Heart left ventricle (tissue), 16 donors: ENCODE measurements at regions not wholly inside any gene's neighbourhood (a gene's known extent, or its start where the extent isn't known, plus 50 kb on each side); places are given as distances from the start of the nearest gene placed in this dataset.

ENCODE experiments used
- ATAC-seq, 4 donors: fragments of 200-7000 bp; cut with Tn5 transposase; one replicate each; pipeline ENCODE4 v1.9.1; 2020 to 2022; ENCODE audit warnings: moderate library complexity in 4 of 4, mild to moderate bottlenecking in 3 of 4, moderate number of reproducible peaks in 1 of 4
- DNase-seq, 5 donors: peaks; one replicate each; pipeline ENCODE4 v3.0.0-alpha.2; 2020
- H3K27ac ChIP-seq, 12 donors: fragments of 200-600 bp; sonication (generic) in 4 of 12; one replicate each; pipeline versions ENCODE4 v1.5.0 to v1.8.0; 2016 to 2022; ENCODE audit warnings: mild to moderate bottlenecking in 2 of 12
- H3K27me3 ChIP-seq, 9 donors: fragments of 200-600 bp; sonication (generic) in 2 of 9; one replicate each; pipeline versions ENCODE4 v1.5.1 to v1.8.0; 2016 to 2022; ENCODE audit warnings: mild to moderate bottlenecking in 3 of 9
- H3K36me3 ChIP-seq, 9 donors: fragments of 200-600 bp; sonication (generic) in 2 of 9; one replicate each; pipeline versions ENCODE4 v1.5.0 to v1.8.0; 2018 to 2022; ENCODE audit warnings: mild to moderate bottlenecking in 2 of 9
- H3K4me1 ChIP-seq, 12 donors: fragments of 200-600 bp; sonication (generic) in 4 of 12; one replicate each; pipeline versions ENCODE4 v1.5.0 to v1.8.0; 2016 to 2022; ENCODE audit warnings: mild to moderate bottlenecking in 3 of 12
- H3K4me3 ChIP-seq, 12 donors: fragments of 200-600 bp; sonication (generic) in 4 of 12; one replicate each; pipeline versions ENCODE4 v1.5.0 to v1.8.0; 2017 to 2022; ENCODE audit warnings: mild to moderate bottlenecking in 9 of 12, moderate library complexity in 4 of 12
- H3K9me3 ChIP-seq, 12 donors: fragments of 200-600 bp; sonication (generic) in 4 of 12; one replicate each; pipeline versions ENCODE4 v1.5.0 to v1.8.0; 2016 to 2022; ENCODE audit warnings: mild to moderate bottlenecking in 1 of 12
- CTCF ChIP-seq, 12 donors: fragments of 200-600 bp; sonication (generic) in 4 of 12; IDR thresholded peaks; one replicate each; pipeline versions ENCODE4 v1.5.0 to v1.8.0; 2018 to 2022; ENCODE audit warnings: antibody characterized with exemption in 12 of 12, mild to moderate bottlenecking in 5 of 12
- POLR2A ChIP-seq, 2 donors: fragments of 450-650 bp; IDR thresholded peaks; one replicate each; pipeline ENCODE4 v1.6.1; 2017; ENCODE audit warnings: antibody characterized with exemption in 2 of 2, mild to moderate bottlenecking in 2 of 2, moderate library complexity in 2 of 2
- WGBS, 4 donors: extraction: QIAGEN DNeasy Blood & Tissue Kit in 2 of 4; methylation state at CpG; one replicate each; pipeline versions ENCODE4 v1.1.5 to v1.1.7; 2013 to 2018; 5-methylcytosine and 5-hydroxymethylcytosine counted together
- intact Hi-C, 10 donors: fragments of 100-400 bp; cut with DNase I; formaldehyde crosslinking; loops; one replicate each; pipeline versions ENCODE4 v1.11.1 to v1.14.2; 2022
- donor health status: ischemic (EF 13 %, LVEDD 7.1; RV severe dilation, severe dysfunction).
- donor health status: healthy with polysubstance abuse.
- donor health status: DM: no; HTN: yes; CAD: no.
- donor health status: DM: no; HTN: no; CAD: no.
- donor health status: ischemic (EF 25% LVEDD 6.9; RV normal size, moderate dysfunction).
- donor health status: ischemic (EF 25% LVEDD 5.7; RV mildly dilated, moderate dysfunction).
- donor health status: healthy.
- donor health status: DM: yes; HTN: yes; CAD: no.
- donor health status: ischemic (EF 35%, LVEDD 5.7; RV mildly dilated, moderate dysfunction).
- donor health status: nonischemic (EF 11% LVEDD 7.7; RV severe dilation, severe dysfunction).
- donor health status: DM: yes; HTN: yes; CAD: no.
- donor health status: PGD.
- donor health status: ischemic (EF 29% LVEDD 5.4; RV normal size, mild dysfunction).
- donor health status: nonischemic (EF 23%, LVEDD 6.1; RV moderate dilation, normal function).

- Histone ChIP-seq H3K9me3 (peaks cover 0 to 19% (median 2%) of the 10 kb centered on the region in 12 donors), H3K36me3 (no peaks in the 10 kb centered on the region), H3K4me3 (no peak overlapping the region), H3K4me1 (no peaks in the 10 kb centered on the region), H3K27me3 (no peaks in the 10 kb centered on the region), H3K27ac (no peak overlapping the region)
- intact Hi-C loops: no loop called here
- TF ChIP-seq POLR2A (IDR thresholded peaks at IDR 0.05) (no peak), CTCF (IDR thresholded peaks at IDR 0.05) (no peak)
- ATAC-seq (no peak), DNase-seq (no peak)
- 71 to 80% (median 76%) methylated on average over 3 of the region's 3 CpGs for WGBS, 4 donors
Measured at GRCh38 chr2:4780679-4781078, 911.5 kb upstream of the SOX11 start.

GRCh38 chr2:4782647-4783046, 909.5 kb upstream of the SOX11 start:
- Histone ChIP-seq H3K27ac (no peak overlapping the region), H3K9me3 (peaks cover 0 to 31% (median 3%) of the 10 kb centered on the region in 12 donors), H3K27me3 (no peaks in the 10 kb centered on the region), H3K4me3 (no peak overlapping the region), H3K36me3 (no peaks in the 10 kb centered on the region), H3K4me1 (no peaks in the 10 kb centered on the region)
- DNase-seq: no peak
- 92 to 96% (median 94%) methylated on average over 1 of the region's 1 CpG for WGBS, 4 donors
- TF ChIP-seq POLR2A (IDR thresholded peaks at IDR 0.05) (no peak), CTCF (IDR thresholded peaks at IDR 0.05) (no peak)
- intact Hi-C loops: no loop called here
- no peak for ATAC-seq

- no peaks in the 10 kb centered on the region for H3K27me3 ChIP-seq
- ATAC-seq (no peak), DNase-seq (no peak)
- no peak overlapping the region for H3K27ac ChIP-seq
- WGBS, 4 donors: 50 to 66% (median 64%) methylated on average over 3 of the region's 3 CpGs
- peaks cover 0 to 30% (median 4%) of the 10 kb centered on the region in 12 donors for H3K9me3 ChIP-seq
- intact Hi-C loops: no loop called here
- H3K4me3 ChIP-seq: no peak overlapping the region
- TF ChIP-seq POLR2A (IDR thresholded peaks at IDR 0.05) (no peak), CTCF (IDR thresholded peaks at IDR 0.05) (no peak)
- no peaks in the 10 kb centered on the region for H3K36me3 ChIP-seq
- no peaks in the 10 kb centered on the region for H3K4me1 ChIP-seq
Measured at GRCh38 chr2:4791488-4791887, 900.7 kb upstream of the SOX11 start.

GRCh38 chr2:4792126-4792525, 900.1 kb upstream of the SOX11 start:
- ATAC-seq (no peak), DNase-seq (no peak)
- no peaks in the 10 kb centered on the region for H3K4me1 ChIP-seq
- no peak overlapping the region for H3K27ac ChIP-seq
- H3K27me3 ChIP-seq: no peaks in the 10 kb centered on the region
- H3K36me3 ChIP-seq: no peaks in the 10 kb centered on the region
- no peak overlapping the region for H3K4me3 ChIP-seq
- no peak for TF ChIP-seq POLR2A (IDR thresholded peaks at IDR 0.05)
- no peak for TF ChIP-seq CTCF (IDR thresholded peaks at IDR 0.05)
- H3K9me3 ChIP-seq: peaks cover 0 to 28% (median 5%) of the 10 kb centered on the region in 12 donors
- intact Hi-C loops: loop anchor here in 1 of 10 donors (2.0 kb wide), 1 partner anchor 37 kb away; no protein-coding TSS in a partner anchor
